Esophagus muscularis mucosa (tissue), 4 donors: ENCODE measurements at regions not wholly inside any gene's neighbourhood (a gene's known extent, or its start where the extent isn't known, plus 50 kb on each side); places are given as distances from the start of the nearest gene placed in this dataset.

ENCODE experiments used
- DNase-seq: peaks from one replicate; pipeline ENCODE4 v3.0.0-alpha.2; 2017; ENCODE audit errors: extremely low spot score
- H3K27ac ChIP-seq, 4 donors: fragments of 200-600 bp; sonication (generic); replicated peaks in 1 of 4; 1 replicate in 3 of 4; 2 replicates in 1 of 4; pipeline ENCODE4 v1.5.1; 2016 to 2019; ENCODE audit warnings: mild to moderate bottlenecking in 1 of 4
- H3K27me3 ChIP-seq, 4 donors: fragments of 200-600 bp; sonication (generic); one replicate each; pipeline versions ENCODE4 v1.5.1 to v1.6.0; 2016 to 2019
- H3K36me3 ChIP-seq, 4 donors: fragments of 200-600 bp; sonication (generic); one replicate each; pipeline ENCODE4 v1.5.1; 2016 to 2019
- H3K4me1 ChIP-seq, 4 donors: fragments of 200-600 bp; sonication (generic); one replicate each; pipeline ENCODE4 v1.5.1; 2016 to 2019
- H3K4me3 ChIP-seq, 4 donors: fragments of 200-600 bp; sonication (generic); 1 replicate in 2 of 4; 2 replicates in 2 of 4; pipeline ENCODE4 v1.5.1; 2016 to 2019; ENCODE audit warnings: mild to moderate bottlenecking in 4 of 4, moderate library complexity in 1 of 4
- H3K9me3 ChIP-seq, 4 donors: fragments of 200-600 bp; sonication (generic); 1 replicate in 3 of 4; 2 replicates in 1 of 4; pipeline ENCODE4 v1.5.1; 2016 to 2019
- EP300 ChIP-seq: sonication (generic); formaldehyde crosslinking; IDR thresholded peaks from one replicate; pipeline ENCODE4 v1.6.1; 2017; ENCODE audit warnings: antibody characterized with exemption
- POLR2A ChIP-seq: fragments of 450-650 bp; IDR thresholded peaks from one replicate; pipeline ENCODE4 v1.6.1; 2017; ENCODE audit warnings: antibody characterized with exemption, moderate library complexity, mild to moderate bottlenecking, low read depth
- POLR2AphosphoS5 ChIP-seq, 2 donors: sonication (generic); formaldehyde crosslinking; IDR thresholded peaks; one replicate each; pipeline ENCODE4 v1.6.1; 2017; ENCODE audit warnings: antibody characterized with exemption in 2 of 2
- WGBS: methylation state at CpG from one replicate; pipeline ENCODE4 v1.1.5; 2018; 5-methylcytosine and 5-hydroxymethylcytosine counted together
- intact Hi-C: fragments of 100-400 bp; cut with DNase I; formaldehyde crosslinking; loops from one replicate; pipeline ENCODE4 v1.15.1; 2023
- TF ChIP-seq, protein P1 (sequence below), 3 experiments: fragments of 200-600 bp in 2 of 3; fragments of 450-650 bp in 1 of 3; sonication (generic) in 2 of 3; IDR thresholded peaks; one replicate each; pipeline ENCODE4 v1.5.1; 2017 to 2019; ENCODE audit warnings: antibody characterized with exemption in 3 of 3, mild to moderate bottlenecking in 2 of 3, moderate library complexity in 1 of 3

- TF ChIP-seq, protein P1, sequence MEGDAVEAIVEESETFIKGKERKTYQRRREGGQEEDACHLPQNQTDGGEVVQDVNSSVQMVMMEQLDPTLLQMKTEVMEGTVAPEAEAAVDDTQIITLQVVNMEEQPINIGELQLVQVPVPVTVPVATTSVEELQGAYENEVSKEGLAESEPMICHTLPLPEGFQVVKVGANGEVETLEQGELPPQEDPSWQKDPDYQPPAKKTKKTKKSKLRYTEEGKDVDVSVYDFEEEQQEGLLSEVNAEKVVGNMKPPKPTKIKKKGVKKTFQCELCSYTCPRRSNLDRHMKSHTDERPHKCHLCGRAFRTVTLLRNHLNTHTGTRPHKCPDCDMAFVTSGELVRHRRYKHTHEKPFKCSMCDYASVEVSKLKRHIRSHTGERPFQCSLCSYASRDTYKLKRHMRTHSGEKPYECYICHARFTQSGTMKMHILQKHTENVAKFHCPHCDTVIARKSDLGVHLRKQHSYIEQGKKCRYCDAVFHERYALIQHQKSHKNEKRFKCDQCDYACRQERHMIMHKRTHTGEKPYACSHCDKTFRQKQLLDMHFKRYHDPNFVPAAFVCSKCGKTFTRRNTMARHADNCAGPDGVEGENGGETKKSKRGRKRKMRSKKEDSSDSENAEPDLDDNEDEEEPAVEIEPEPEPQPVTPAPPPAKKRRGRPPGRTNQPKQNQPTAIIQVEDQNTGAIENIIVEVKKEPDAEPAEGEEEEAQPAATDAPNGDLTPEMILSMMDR (IDR thresholded peaks at IDR 0.05): peak; percentile 48 to 53 (median 50)
- TF ChIP-seq POLR2A: no peak
- no peak for TF ChIP-seq EP300
- no peak for DNase-seq
- 29% methylated on average over 2 of the region's 2 CpGs for WGBS
- Histone ChIP-seq H3K4me1 (no peaks in the 10 kb centered on the region), H3K27ac (no peak overlapping the region), H3K9me3 (no peaks in the 10 kb centered on the region), H3K27me3 (no peaks in the 10 kb centered on the region), H3K36me3 (no peaks in the 10 kb centered on the region), H3K4me3 (no peak overlapping the region)
- intact Hi-C loops: no loop called here
These were observed 53.9 kb upstream of the DCD start for GRCh38 chr12:54701940-54702592.

DNA sequence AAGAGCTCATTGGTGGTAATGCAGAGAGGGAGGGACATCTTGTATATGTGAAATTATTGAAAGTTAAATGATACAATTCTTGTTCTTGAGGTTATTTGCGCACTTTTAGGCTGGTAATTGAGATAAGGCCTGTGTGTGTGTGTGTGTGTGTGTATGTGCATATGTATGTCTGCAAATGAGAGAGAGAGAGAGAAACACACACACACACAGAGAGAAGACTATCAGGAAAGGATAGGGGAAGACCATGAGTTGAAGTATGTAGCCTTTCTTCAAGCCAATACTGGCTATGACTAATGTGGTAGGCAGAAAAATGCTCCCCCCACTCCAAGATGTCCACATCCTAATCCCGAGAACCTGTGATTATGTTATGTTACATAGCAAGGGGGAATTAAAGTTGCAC, 52.7 kb upstream of the DCD start:
- intact Hi-C loops: no loop called here
- Histone ChIP-seq H3K27me3 (no peaks in the 10 kb centered on the region), H3K27ac (no peak overlapping the region), H3K9me3 (no peaks in the 10 kb centered on the region), H3K4me1 (no peaks in the 10 kb centered on the region), H3K4me3 (no peak overlapping the region), H3K36me3 (no peaks in the 10 kb centered on the region)
- DNase-seq: no peak
- TF ChIP-seq, protein P1 (IDR thresholded peaks at IDR 0.05): no peak
- no peak for TF ChIP-seq EP300
- no peak for TF ChIP-seq POLR2AphosphoS5 (IDR thresholded peaks at IDR 0.05)
- no peak for TF ChIP-seq POLR2A
- WGBS: 80% methylated on average over 2 of the region's 2 CpGs

DNA sequence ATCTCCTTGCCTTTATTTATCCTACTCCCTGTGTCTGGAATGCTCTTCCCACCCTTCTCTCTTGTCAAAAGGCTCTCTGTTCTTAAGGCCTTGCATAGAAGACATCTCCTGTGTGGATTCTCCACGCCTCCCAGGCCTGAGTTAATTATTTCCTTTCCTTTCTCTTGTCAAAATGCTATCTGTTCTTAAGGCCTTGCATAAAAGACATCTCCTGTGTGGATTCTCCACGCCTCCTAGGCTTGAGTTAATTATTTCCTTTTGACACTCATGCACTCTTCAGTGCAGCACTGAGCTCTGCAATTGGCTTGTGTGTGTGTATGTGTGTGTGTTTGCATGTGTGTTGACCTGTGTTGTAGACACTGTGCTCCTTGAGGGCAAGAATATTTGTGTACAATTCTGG, 52.1 kb upstream of the DCD start:
- TF ChIP-seq EP300: no peak
- TF ChIP-seq POLR2AphosphoS5 (IDR thresholded peaks at IDR 0.05): no peak
- no peak for TF ChIP-seq POLR2A
- TF ChIP-seq, protein P1 (IDR thresholded peaks at IDR 0.05): no peak

More for the DNA sequence above, 52.1 kb upstream of the DCD start:
- Histone ChIP-seq H3K4me3 (no peak overlapping the region), H3K4me1 (no peaks in the 10 kb centered on the region), H3K36me3 (no peaks in the 10 kb centered on the region), H3K9me3 (no peaks in the 10 kb centered on the region), H3K27me3 (no peaks in the 10 kb centered on the region), H3K27ac (no peak overlapping the region)
- 58% methylated on average over 2 of the region's 2 CpGs for WGBS
- intact Hi-C loops: no loop called here
- no peak for DNase-seq
